Prostate gland (tissue), 2 donors: ENCODE measurements at regions not wholly inside any gene's neighbourhood (a gene's known extent, or its start where the extent isn't known, plus 50 kb on each side); places are given as distances from the start of the nearest gene placed in this dataset.

Source experiments
- DNase-seq: peaks from one replicate; pipeline ENCODE4 v3.0.0-alpha.2; 2019; ENCODE audit warnings: low spot score
- H3K27ac ChIP-seq, 2 donors: fragments of 200-600 bp; sonication (generic); 2 replicates each; pipeline ENCODE4 v1.5.1; 2017 to 2019
- H3K27me3 ChIP-seq: fragments of 200-600 bp; sonication (generic); replicated peaks from 2 replicates; pipeline ENCODE4 v1.5.1; 2019; ENCODE audit not compliant: insufficient read depth
- H3K36me3 ChIP-seq, 2 donors: fragments of 200-600 bp; sonication (generic); 1 replicate in 1 of 2; 2 replicates in 1 of 2; pipeline versions ENCODE4 v1.5.1 to v1.8.1; 2017 to 2019
- H3K4me1 ChIP-seq: fragments of 200-600 bp; sonication (generic); replicated peaks from 2 replicates; pipeline ENCODE4 v1.5.1; 2019
- H3K4me3 ChIP-seq, 2 donors: fragments of 200-600 bp; sonication (generic); 2 replicates each; pipeline ENCODE4 v1.5.1; 2017 to 2019
- H3K9me3 ChIP-seq: fragments of 200-600 bp; sonication (generic); 2 replicates; pipeline ENCODE4 v1.5.1; 2017
- CTCF ChIP-seq, 4 experiments: fragments of 200-600 bp in 2 of 4; fragments of 450-650 bp in 2 of 4; sonication (generic) in 2 of 4; IDR thresholded peaks; 1 replicate in 3 of 4; 2 replicates in 1 of 4; pipeline ENCODE4 v1.5.1; 2016 to 2019; ENCODE audit warnings: antibody characterized with exemption in 4 of 4, mild to moderate bottlenecking in 2 of 4, moderate library complexity in 2 of 4
- POLR2A ChIP-seq: fragments of 450-650 bp; IDR thresholded peaks from one replicate; pipeline ENCODE4 v1.6.1; 2016; ENCODE audit warnings: antibody characterized with exemption, mild to moderate bottlenecking
- POLR2AphosphoS5 ChIP-seq: sonication (generic); formaldehyde crosslinking; IDR thresholded peaks from one replicate; pipeline ENCODE4 v1.6.1; 2017; ENCODE audit warnings: antibody characterized with exemption
- WGBS: methylation state at CpG from one replicate; pipeline ENCODE4 v1.1.5; 2018; 5-methylcytosine and 5-hydroxymethylcytosine counted together
- intact Hi-C: fragments of 100-400 bp; cut with DNase I; formaldehyde crosslinking; loops from one replicate; pipeline ENCODE4 v1.14.2; 2022

- intact Hi-C loops = no loop called here
- DNase-seq = no peak
- 33% methylated on average over 8 of the region's 8 CpGs for WGBS
Observed at GRCh38 chr2:4662161-4662779, 958.9 kb downstream of the DCDC2C start.

GRCh38 chr2:4668381-4668780, 965.0 kb downstream of the DCDC2C start:
- TF ChIP-seq POLR2AphosphoS5 (no peak), CTCF (IDR thresholded peaks at IDR 0.05) (no peak), POLR2A (no peak)
- H3K4me3 ChIP-seq = no peak overlapping the region
- WGBS = 76% methylated on average over 4 of the region's 4 CpGs
- H3K4me1 ChIP-seq = no peaks in the 10 kb centered on the region
- no peak overlapping the region for H3K27ac ChIP-seq
- no peaks in the 10 kb centered on the region for H3K27me3 ChIP-seq
- no peak for DNase-seq
- no peaks in the 10 kb centered on the region for H3K36me3 ChIP-seq
- H3K9me3 ChIP-seq = no peaks in the 10 kb centered on the region
- intact Hi-C loops = no loop called here

More at GRCh38 chr2:4662161-4662779, 958.9 kb downstream of the DCDC2C start:
- H3K27ac ChIP-seq = no peak overlapping the region
- no peaks in the 10 kb centered on the region for H3K9me3 ChIP-seq
- no peak overlapping the region for H3K4me3 ChIP-seq
- no peaks in the 10 kb centered on the region for H3K36me3 ChIP-seq
- TF ChIP-seq CTCF (IDR thresholded peaks at IDR 0.05) (no peak), POLR2A (no peak), POLR2AphosphoS5 (no peak)
- H3K4me1 ChIP-seq = no peaks in the 10 kb centered on the region
- no peaks in the 10 kb centered on the region for H3K27me3 ChIP-seq

- no peak overlapping the region for H3K4me3 ChIP-seq
- 93% methylated on average over 2 of the region's 2 CpGs for WGBS
- H3K27me3 ChIP-seq = no peaks in the 10 kb centered on the region
- DNase-seq = no peak
- H3K36me3 ChIP-seq = no peaks in the 10 kb centered on the region
- H3K9me3 ChIP-seq = no peaks in the 10 kb centered on the region
- no peak overlapping the region for H3K27ac ChIP-seq
- intact Hi-C loops = no loop called here
- H3K4me1 ChIP-seq = no peaks in the 10 kb centered on the region
- TF ChIP-seq POLR2A (no peak), CTCF (IDR thresholded peaks at IDR 0.05) (no peak), POLR2AphosphoS5 (no peak)
Observed at GRCh38 chr2:4670331-4670730, 967.0 kb downstream of the DCDC2C start.

- Histone ChIP-seq H3K36me3 (no peaks in the 10 kb centered on the region), H3K4me3 (no peak overlapping the region)
Observed at GRCh38 chr2:4673025-4673489, 969.7 kb downstream of the DCDC2C start.

More at GRCh38 chr2:4673025-4673489, 969.7 kb downstream of the DCDC2C start:
- DNase-seq = no peak
- no peaks in the 10 kb centered on the region for H3K9me3 ChIP-seq
- no peak overlapping the region for H3K27ac ChIP-seq
- WGBS = 90% methylated on average over 13 of the region's 13 CpGs
- intact Hi-C loops = no loop called here
- H3K27me3 ChIP-seq = no peaks in the 10 kb centered on the region
- no peaks in the 10 kb centered on the region for H3K4me1 ChIP-seq
- TF ChIP-seq POLR2AphosphoS5 = no peak
- TF ChIP-seq POLR2A = no peak
- TF ChIP-seq CTCF (IDR thresholded peaks at IDR 0.05) = no peak
